Stimulated activated CD8-positive, alpha-beta memory T cell treated with anti-CD3 and anti-CD28 coated beads, Interleukin-7, amount 100 ng/mL, for 48 hours (primary cell): ENCODE measurements at regions not wholly inside any gene's neighbourhood (a gene's known extent, or its start where the extent isn't known, plus 50 kb on each side); places are given as distances from the start of the nearest gene placed in this dataset.

ENCODE experiments used
- DNase-seq, 2 donors: peaks; one replicate each; pipeline ENCODE4 v3.0.0-alpha.2; 2020; ENCODE audit warnings: low read depth in 1 of 2; ENCODE audit errors: extremely low read depth in 1 of 2

DNA sequence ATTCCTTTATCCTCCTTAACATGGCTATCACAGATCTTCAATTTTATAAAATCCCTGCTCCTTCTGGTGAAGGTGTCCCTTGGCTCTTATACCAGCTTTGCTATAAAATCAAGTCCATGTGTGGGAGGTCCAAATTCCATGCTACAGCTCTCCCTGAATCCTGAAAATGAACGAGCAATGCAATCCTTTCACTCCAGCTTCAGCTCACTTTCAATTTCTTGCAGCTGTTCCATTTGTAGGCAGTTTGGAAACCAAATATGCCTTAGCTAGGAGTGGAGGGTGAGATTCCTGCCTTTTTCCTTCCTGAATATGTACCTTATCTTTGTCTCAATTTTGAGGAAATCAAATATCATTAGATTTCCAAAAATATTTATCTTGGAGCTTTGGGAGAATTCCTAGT is 402.6 kb downstream of the TTLL7 start:
- no peak for DNase-seq

- no peak for DNase-seq
Measured at GRCh38 chr1:83593073-83593472, 405.9 kb downstream of the TTLL7 start.

DNA sequence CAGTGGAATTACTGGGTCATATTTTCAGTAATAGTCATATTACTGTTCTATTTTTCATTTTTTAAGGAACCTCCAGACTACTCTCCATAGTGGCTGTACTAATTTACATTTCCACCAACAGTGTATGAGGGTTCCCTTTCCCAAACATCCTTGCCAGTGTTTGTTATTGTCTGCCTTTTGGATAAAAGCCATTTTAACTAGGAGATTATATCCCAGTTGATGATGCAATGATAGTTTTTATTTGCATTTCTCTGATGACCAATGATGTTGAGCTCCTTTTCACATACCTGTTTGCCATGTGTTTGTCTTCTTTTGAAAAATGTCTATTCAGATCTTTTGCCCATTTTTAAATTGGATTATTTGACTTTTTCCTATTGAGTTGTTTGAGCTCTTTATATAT is 410.8 kb downstream of the TTLL7 start:
- DNase-seq = no peak

DNA sequence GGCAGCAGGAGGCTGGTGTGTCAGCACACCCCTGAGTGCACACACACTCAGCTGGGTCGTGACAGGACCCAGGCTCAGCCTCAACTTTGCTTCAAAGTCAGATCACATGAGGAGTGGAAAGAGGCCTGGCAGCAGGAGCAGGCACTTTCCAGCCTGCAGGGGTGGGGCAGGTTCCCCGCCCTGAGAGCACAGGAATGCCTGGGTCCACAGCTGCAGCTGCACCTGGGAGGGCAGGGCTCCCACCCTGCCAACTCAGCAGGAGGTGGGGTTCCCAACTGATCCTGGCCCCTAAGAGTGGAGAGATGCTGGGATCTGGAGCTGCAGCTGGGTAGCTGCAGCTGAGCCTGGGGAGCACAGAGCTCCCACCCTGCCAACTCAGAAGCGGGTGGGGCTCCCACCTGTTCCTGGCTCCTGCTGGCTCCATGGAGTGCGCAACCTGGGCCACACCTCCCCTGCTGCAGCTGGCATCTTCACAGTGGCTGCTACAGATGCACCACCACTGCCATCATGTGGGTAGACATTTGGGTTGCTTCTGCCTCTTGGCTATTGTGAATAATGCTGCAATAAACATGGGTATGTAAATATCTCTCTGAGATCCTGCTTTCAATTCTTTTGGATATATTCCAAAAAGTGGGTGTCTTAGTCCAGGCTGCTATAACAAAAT is 415.4 kb downstream of the TTLL7 start:
- DNase-seq = no peak

DNA sequence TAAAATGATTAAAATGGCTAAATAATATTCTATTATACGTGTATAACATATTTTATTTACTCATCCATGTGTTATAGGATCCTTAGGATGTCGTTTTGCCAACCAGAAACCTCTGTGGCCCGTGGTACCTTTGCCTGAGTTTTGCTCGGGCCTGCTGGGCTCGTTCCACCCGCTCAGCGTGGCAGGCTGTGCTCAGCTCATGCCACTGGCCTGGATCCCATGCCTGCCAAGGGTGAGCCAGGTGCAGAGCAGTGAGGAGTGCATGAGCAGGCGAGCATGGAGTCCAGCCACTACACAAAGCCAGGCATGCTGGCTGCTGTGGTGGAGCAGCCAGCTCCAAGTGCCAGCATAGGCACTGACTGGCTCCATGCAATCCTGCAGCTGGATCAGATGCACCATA is 417.2 kb downstream of the TTLL7 start:
- DNase-seq = no peak

- no peak for DNase-seq
Measured at GRCh38 chr1:83574791-83575190, 424.1 kb downstream of the TTLL7 start.

- DNase-seq = no peak
Measured at GRCh38 chr1:83573776-83574175, 425.2 kb downstream of the TTLL7 start.

DNA sequence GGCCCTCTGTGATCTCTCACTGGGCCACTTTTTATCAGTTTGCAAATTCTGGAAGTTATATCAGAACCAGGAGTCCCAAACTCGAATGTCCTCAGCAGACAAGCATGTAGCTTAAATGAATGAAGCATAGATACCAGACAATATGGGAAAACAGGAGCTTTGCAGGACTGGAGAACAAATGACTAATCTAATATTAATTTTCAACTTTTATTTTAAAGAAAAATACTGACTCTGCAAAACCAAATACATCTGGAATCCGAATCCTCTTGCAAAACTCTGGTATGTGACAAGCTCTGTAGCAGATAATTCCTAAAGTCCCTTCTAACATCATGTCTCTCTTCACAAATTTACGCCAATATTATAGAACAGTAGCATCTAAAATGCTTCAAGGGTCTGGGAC is 427.4 kb downstream of the TTLL7 start:
- DNase-seq = no peak

- DNase-seq = no peak
Measured at GRCh38 chr1:83561346-83561745, 437.6 kb downstream of the TTLL7 start.

DNA sequence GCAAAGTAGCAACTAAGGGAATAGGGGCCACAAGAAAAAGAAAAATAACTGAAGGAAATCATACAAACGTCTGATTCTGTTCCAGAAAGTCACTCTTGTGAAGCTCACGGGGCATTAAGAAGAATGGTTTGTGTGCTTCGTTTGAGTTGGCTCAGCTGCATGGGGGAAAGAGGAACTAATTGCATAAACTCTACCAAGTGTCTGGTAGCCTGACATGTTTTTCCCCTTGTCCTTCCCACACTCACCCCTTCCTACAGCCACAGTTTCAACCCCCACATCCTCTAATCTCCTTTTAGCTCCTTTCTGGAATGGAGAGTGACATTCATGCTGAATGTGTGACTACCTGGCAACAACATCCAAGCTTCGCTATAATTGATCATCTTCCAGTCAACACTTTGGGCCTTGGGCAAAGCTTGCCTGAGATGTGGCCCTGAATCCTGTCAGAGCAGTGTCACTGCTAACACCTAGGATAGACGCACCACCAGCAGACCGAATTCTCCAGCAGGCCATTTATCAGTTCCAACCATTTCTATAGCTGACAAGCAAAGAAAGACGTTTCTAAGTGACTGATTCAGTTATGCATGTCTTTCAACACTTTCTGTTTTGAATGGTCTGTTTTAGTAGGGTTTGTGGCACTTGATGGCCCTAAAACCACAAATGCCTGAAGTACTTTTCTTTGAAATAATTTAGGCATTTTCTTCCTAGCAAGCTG is 439.6 kb downstream of the TTLL7 start:
- no peak for DNase-seq

DNA sequence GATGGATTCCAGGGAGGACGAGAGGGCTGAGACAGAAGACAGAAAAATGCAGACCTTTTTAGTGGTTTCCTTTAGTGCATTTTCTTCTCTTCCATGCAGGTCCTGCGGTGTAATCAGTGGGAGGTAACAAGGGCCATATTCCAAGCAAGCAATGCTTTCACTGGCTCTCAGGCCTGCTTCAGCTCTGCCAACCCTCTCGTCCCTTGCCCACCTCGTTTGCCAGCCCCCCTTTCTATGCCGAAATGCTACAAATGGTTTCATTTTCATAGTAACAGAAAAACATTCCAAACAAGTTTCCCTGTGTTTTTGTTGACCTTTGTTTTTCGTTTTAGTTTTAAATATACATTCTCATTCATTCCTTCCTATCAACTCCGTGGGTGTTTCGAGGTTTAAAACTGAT is 443.1 kb downstream of the TTLL7 start:
- DNase-seq = no peak

GRCh38 chr1:83554174-83554573 is 444.8 kb downstream of the TTLL7 start:
- DNase-seq = no peak

DNA sequence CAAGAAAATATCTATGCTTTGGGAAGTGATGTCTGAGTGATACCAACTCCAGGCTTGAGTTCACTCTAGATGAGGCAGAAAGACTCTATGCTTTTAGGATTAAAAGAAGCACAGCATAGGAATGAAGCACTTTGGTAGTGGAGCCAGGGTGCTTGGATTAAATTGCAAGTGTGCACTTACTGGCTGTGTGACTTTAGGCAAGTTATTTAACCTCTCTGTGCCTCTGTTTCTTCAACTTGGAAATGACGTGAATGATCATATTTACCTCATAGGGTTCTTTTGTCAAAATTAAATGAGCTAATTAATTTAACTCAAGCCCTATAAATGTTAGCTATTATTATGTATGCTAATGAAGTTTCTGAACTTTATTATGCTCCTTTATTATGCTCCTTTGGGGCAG is 446.1 kb downstream of the TTLL7 start:
- DNase-seq = no peak

DNA sequence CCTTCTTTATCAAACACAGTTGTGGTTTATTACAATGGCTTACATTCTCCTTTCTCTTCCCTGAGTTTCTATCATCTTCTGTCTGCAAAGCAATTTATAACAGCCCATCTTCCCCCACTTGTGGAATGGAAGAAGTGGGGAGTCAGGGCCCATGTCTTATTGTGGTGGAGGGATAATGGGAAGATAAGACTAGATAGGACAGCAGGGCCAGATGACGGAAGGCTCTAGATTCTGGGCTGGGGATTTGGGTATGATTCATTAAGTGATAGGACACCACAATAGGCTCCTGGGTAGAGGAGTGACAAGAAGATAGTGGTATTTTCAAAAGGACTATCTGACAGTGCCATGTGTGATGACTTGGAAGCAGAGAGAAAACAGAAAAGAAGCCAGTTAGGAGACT is 450.6 kb downstream of the TTLL7 start:
- DNase-seq = no peak

GRCh38 chr1:83547901-83548300 is 451.0 kb downstream of the TTLL7 start:
- no peak for DNase-seq

DNA sequence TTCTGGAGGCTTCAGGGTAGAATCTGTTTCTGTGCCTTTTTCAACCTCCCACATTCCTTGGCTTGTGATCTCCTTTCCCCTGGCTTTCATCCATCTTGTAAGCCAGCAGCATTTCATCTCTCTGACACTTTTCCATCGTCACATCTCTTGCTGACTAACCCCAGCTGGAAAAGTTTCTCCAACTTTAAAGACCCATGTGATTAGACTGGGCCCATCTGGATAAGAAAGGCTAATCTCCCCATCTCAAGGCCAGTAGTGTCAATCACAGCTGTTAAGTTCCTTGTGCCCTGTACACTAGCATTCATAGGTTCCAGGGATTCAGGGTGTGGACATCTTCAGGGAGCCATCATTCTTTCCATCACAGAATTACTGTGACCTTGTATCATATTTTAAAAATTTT is 452.1 kb downstream of the TTLL7 start:
- no peak for DNase-seq

DNA sequence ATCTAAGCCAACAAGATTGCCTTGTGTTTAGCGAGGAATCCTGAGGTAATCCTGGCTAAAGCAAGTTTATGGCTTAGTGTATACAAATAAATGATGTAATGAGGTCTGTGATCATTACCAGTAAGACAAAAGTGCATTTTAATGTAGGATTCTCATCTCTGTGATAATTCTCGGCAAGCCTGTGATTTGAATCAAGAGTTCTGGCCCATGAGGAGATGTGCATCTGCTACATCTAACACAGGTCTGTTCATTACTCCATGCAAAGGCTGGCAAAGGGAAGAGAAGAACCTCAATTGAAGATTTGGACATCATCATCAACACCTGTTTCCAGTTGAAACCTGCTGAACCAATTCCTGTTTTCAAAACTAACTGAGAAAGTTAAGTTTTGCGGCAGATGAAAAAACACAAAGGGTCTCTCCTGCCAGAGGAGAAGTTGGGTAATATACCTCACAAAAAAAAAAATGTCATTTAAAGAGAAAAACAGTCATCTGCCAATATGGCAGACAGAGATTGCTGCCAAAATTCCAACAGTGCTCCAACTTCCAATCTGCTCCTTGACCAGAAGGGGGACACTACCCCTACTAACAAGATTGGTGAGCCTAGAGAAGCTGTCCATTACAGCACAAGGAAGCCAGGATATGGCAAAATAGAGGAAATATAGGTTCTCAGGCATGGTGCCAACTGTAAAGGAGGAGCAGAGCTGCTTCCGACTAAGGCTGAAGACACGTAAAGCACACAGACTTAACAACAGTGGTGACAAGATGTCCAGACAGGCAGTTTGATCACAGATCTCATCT is 453.7 kb downstream of the TTLL7 start:
- DNase-seq = no peak

GRCh38 chr1:83543222-83543973 is 455.5 kb downstream of the TTLL7 start:
- no peak for DNase-seq

- no peak for DNase-seq
Measured at GRCh38 chr1:83531521-83532309, 467.2 kb downstream of the TTLL7 start.

GRCh38 chr1:83530506-83530905 is 468.4 kb downstream of the TTLL7 start:
- no peak for DNase-seq
